Astrocyte (in vitro differentiated cells and primary cell): ENCODE measurements at regions not wholly inside any gene's neighbourhood (a gene's known extent, or its start where the extent isn't known, plus 50 kb on each side); places are given as distances from the start of the nearest gene placed in this dataset.

Experiments
- DNase-seq: peaks from one replicate; pipeline ENCODE4 v3.0.0-alpha.2; 2010; ENCODE audit warnings: low read depth
- FAIRE-seq: peaks from 2 replicates; lab custom pipeline; 2011; peaks lifted over from hg19 to GRCh38; lab: Jason Lieb, UNC
- H2AFZ ChIP-seq: 2 replicates; pipeline ENCODE4 v1.6.0; 2012; ENCODE audit warnings: low read depth, low read length, inconsistent platforms
- H3K27ac ChIP-seq: 2 replicates; pipeline ENCODE4 v1.5.1; 2011; ENCODE audit warnings: low read depth, low read length, inconsistent platforms
- H3K27me3 ChIP-seq: 2 replicates; pipeline ENCODE4 v1.6.0; 2011; ENCODE audit warnings: low read length, inconsistent platforms; ENCODE audit not compliant: insufficient read depth
- H3K36me3 ChIP-seq: 2 replicates; pipeline ENCODE4 v1.5.1; 2011; ENCODE audit warnings: low read length, inconsistent platforms; ENCODE audit not compliant: insufficient read depth
- H3K4me1 ChIP-seq: 2 replicates; pipeline ENCODE4 v1.5.1; 2011; ENCODE audit warnings: low read length, inconsistent platforms; ENCODE audit not compliant: insufficient read depth
- H3K4me2 ChIP-seq: 2 replicates; pipeline ENCODE4 v1.6.0; 2012; ENCODE audit warnings: low read length, inconsistent platforms
- H3K4me3 ChIP-seq: 2 replicates; pipeline ENCODE4 v1.5.1; 2011; ENCODE audit warnings: low read depth, mild to moderate bottlenecking, low read length, inconsistent platforms; ENCODE audit not compliant: insufficient read depth
- H3K79me2 ChIP-seq: 2 replicates; pipeline ENCODE4 v1.6.0; 2012; ENCODE audit warnings: mild to moderate bottlenecking, low read length, inconsistent platforms; ENCODE audit not compliant: insufficient read depth
- H3K9ac ChIP-seq: 2 replicates; pipeline ENCODE4 v1.6.0; 2012; ENCODE audit warnings: mild to moderate bottlenecking, low read length, inconsistent platforms
- H3K9me3 ChIP-seq: 2 replicates; pipeline ENCODE4 v1.5.1; 2012; ENCODE audit warnings: low read depth, mild to moderate bottlenecking, low read length, inconsistent platforms; ENCODE audit not compliant: insufficient read depth
- H4K20me1 ChIP-seq: 2 replicates; pipeline ENCODE4 v1.6.0; 2012; ENCODE audit warnings: low read length, inconsistent platforms; ENCODE audit not compliant: insufficient read depth
- H3K27ac Mint-ChIP-seq: one replicate; pipeline ENCODE4 v1.8.0; 2021; ENCODE audit warnings: mild to moderate bottlenecking, mixed read lengths; ENCODE audit not compliant: unreplicated experiment
- H3K27me3 Mint-ChIP-seq: one replicate; pipeline ENCODE4 v1.8.0; 2021; ENCODE audit warnings: low read depth, mixed read lengths; ENCODE audit not compliant: unreplicated experiment
- H3K36me3 Mint-ChIP-seq: one replicate; pipeline ENCODE4 v1.8.0; 2021; ENCODE audit warnings: low read depth, mixed read lengths; ENCODE audit not compliant: unreplicated experiment
- H3K4me1 Mint-ChIP-seq: one replicate; pipeline ENCODE4 v1.8.0; 2021; ENCODE audit warnings: low read depth, mixed read lengths; ENCODE audit not compliant: unreplicated experiment
- H3K4me3 Mint-ChIP-seq: one replicate; pipeline ENCODE4 v1.8.0; 2021; ENCODE audit warnings: mild to moderate bottlenecking, moderate library complexity, mixed read lengths; ENCODE audit not compliant: unreplicated experiment
- H3K9me3 Mint-ChIP-seq: one replicate; pipeline ENCODE4 v1.8.0; 2021; ENCODE audit warnings: mild to moderate bottlenecking, mixed read lengths; ENCODE audit not compliant: unreplicated experiment
- EZH2 ChIP-seq: IDR thresholded peaks from 2 replicates; pipeline ENCODE4 v1.6.1; 2012; ENCODE audit warnings: mild to moderate bottlenecking, low read length, inconsistent platforms; ENCODE audit not compliant: insufficient read depth
- TF ChIP-seq, protein P1 (sequence below): IDR thresholded peaks from 2 replicates; pipeline ENCODE4 v1.5.1; 2011; ENCODE audit warnings: low read depth, mild to moderate bottlenecking, inconsistent platforms, low read length, moderate library complexity; ENCODE audit not compliant: insufficient read depth

DNA sequence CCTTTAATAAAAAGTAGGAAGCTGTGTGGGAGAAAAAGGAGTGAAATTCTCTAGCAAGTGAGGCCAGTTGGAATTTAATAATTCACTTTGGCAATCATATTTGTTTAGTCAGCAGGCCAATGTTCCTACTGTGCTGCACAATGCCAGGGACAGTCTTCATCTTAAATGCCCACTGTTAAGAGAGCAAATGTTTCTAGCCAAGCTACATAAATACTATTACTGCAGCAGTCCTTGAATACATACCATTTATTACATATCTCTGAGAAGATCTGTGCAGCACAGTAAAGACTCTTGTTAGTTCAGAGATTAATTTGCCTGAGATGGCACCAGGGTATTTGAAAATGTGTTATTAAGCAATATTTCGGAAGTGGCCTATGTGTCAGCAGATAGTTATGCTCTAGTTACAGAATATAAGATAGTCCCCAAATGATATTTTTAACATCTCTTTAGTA, 105.4 kb downstream of the OGFRL1 start:
- no peak overlapping the region for H3K27ac ChIP-seq
- no peaks in the 10 kb centered on the region for H4K20me1 ChIP-seq
- no peaks in the 10 kb centered on the region for H3K27me3 ChIP-seq
- TF ChIP-seq EZH2: no peak
- TF ChIP-seq, protein P1, sequence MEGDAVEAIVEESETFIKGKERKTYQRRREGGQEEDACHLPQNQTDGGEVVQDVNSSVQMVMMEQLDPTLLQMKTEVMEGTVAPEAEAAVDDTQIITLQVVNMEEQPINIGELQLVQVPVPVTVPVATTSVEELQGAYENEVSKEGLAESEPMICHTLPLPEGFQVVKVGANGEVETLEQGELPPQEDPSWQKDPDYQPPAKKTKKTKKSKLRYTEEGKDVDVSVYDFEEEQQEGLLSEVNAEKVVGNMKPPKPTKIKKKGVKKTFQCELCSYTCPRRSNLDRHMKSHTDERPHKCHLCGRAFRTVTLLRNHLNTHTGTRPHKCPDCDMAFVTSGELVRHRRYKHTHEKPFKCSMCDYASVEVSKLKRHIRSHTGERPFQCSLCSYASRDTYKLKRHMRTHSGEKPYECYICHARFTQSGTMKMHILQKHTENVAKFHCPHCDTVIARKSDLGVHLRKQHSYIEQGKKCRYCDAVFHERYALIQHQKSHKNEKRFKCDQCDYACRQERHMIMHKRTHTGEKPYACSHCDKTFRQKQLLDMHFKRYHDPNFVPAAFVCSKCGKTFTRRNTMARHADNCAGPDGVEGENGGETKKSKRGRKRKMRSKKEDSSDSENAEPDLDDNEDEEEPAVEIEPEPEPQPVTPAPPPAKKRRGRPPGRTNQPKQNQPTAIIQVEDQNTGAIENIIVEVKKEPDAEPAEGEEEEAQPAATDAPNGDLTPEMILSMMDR: no peak
- DNase-seq: peak; percentile 67
- Mint-ChIP-seq H3K27ac (no peak overlapping the region), H3K9me3 (no peaks in the 10 kb centered on the region), H3K27me3 (no peaks in the 10 kb centered on the region), H3K4me1 (peaks cover 28% of the 10 kb centered on the region), H3K4me3 (no peak overlapping the region), H3K36me3 (peaks cover 8% of the 10 kb centered on the region)
- FAIRE-seq: peak; percentile 62
- H3K36me3 ChIP-seq: peaks cover 14% of the 10 kb centered on the region
- H3K4me2 ChIP-seq: peak overlapping the region; percentile 41
- H2AFZ ChIP-seq: no peak overlapping the region
- peaks cover 19% of the 10 kb centered on the region for H3K4me1 ChIP-seq
- no peak overlapping the region for H3K4me3 ChIP-seq
- H3K9ac ChIP-seq: no peak overlapping the region
- H3K79me2 ChIP-seq: peaks cover 45% of the 10 kb centered on the region
- H3K9me3 ChIP-seq: no peaks in the 10 kb centered on the region

DNA sequence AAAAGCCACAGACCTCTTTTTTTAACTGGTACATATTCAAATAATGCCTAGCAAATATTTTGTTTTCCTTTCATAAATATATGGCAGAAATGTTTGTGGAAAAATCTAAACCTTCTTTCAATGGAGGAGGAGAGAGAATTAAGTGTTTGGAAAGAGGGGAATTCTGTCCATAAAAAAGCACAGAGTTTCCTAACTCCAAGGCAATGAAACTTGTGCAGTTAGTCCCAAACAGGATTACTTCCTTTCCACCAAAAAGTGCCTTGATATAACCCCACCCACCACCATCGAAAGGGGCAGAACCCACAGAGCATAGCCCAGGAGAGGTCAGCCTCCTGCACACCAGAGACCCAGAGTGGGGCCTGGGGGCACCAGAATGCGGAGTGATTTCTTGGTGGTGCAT, 106.3 kb downstream of the OGFRL1 start:
- Histone ChIP-seq H3K27me3 (no peaks in the 10 kb centered on the region), H3K79me2 (peaks cover 47% of the 10 kb centered on the region), H3K9me3 (no peaks in the 10 kb centered on the region), H3K4me2 (no peak overlapping the region), H2AFZ (no peak overlapping the region), H3K4me3 (no peak overlapping the region), H4K20me1 (no peaks in the 10 kb centered on the region), H3K36me3 (peaks cover 15% of the 10 kb centered on the region), H3K27ac (peak overlapping the region; percentile 1), H3K9ac (no peak overlapping the region), H3K4me1 (peaks cover 21% of the 10 kb centered on the region)
- no peak overlapping the region for H3K27ac Mint-ChIP-seq
- H3K36me3 Mint-ChIP-seq: peaks cover 8% of the 10 kb centered on the region
- no peaks in the 10 kb centered on the region for H3K9me3 Mint-ChIP-seq
- peaks cover 22% of the 10 kb centered on the region for H3K4me1 Mint-ChIP-seq
- TF ChIP-seq EZH2: no peak
- TF ChIP-seq, protein P1: no peak
- no peaks in the 10 kb centered on the region for H3K27me3 Mint-ChIP-seq
- no peak for FAIRE-seq
- DNase-seq: no peak
- H3K4me3 Mint-ChIP-seq: no peak overlapping the region

GRCh38 chr6:71395731-71396409, 107.3 kb downstream of the OGFRL1 start:
- no peak for DNase-seq
- no peak overlapping the region for H3K27ac ChIP-seq
- no peak overlapping the region for H3K9ac ChIP-seq
- Mint-ChIP-seq H3K4me1 (peaks cover 25% of the 10 kb centered on the region), H3K36me3 (peaks cover 8% of the 10 kb centered on the region), H3K27ac (no peak overlapping the region), H3K27me3 (no peaks in the 10 kb centered on the region), H3K9me3 (no peaks in the 10 kb centered on the region), H3K4me3 (no peak overlapping the region)
- TF ChIP-seq, protein P1: no peak
- TF ChIP-seq EZH2: no peak
- FAIRE-seq: peak; percentile 50
- H3K79me2 ChIP-seq: peaks cover 56% of the 10 kb centered on the region
- no peak overlapping the region for H3K4me3 ChIP-seq
- H2AFZ ChIP-seq: no peak overlapping the region
- H3K4me2 ChIP-seq: peak overlapping the region; percentile 16
- H3K9me3 ChIP-seq: no peaks in the 10 kb centered on the region
- H3K27me3 ChIP-seq: no peaks in the 10 kb centered on the region
- H3K4me1 ChIP-seq: peaks cover 21% of the 10 kb centered on the region
- H4K20me1 ChIP-seq: no peaks in the 10 kb centered on the region
- H3K36me3 ChIP-seq: peaks cover 17% of the 10 kb centered on the region
